GM12865 (cell line): ENCODE measurements at regions not wholly inside any gene's neighbourhood (a gene's known extent, or its start where the extent isn't known, plus 50 kb on each side); places are given as distances from the start of the nearest gene placed in this dataset.

Experiments used
- DNase-seq: peaks from one replicate; pipeline ENCODE4 v3.0.0; 2010; ENCODE audit warnings: low read depth
- H3K4me3 ChIP-seq: 2 replicates; pipeline ENCODE4 v1.5.1; 2011; ENCODE audit warnings: mild to moderate bottlenecking, low read depth, low read length, control low read depth
- TF ChIP-seq, protein P1 (sequence below): IDR thresholded peaks from 2 replicates; pipeline ENCODE4 v1.5.1; 2011; ENCODE audit warnings: low read length, control low read depth, low read depth, inconsistent platforms; ENCODE audit not compliant: insufficient read depth; ENCODE audit errors: missing control alignments

DNA sequence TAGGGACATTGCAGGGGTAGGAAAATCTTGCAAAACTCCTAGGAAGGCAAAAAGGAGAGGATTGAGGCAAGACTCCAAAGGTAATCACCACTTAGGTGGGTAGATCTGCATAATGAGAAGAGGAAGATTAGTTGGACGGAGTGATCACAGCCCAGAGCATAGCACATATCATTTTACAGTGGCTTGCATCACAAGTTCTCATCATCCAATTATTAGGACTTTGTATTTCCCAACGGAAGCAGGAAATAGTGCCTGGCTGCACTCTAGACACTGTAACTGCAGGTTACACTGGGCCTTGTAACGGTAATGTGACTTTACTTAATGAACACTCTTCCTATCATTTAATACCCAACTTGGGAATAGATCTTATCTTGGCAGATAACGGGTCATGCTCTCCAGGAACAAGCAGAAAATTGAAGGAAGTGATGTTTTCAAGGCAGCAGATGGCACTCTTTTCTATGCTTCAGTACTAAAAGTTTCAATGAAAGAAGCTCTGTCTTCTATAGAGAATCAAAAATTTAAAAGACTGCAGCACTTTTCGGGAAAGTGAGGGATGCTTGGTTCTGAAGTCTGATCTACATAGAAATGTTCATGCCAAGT, 101.9 kb upstream of the KCNMB2 start:
- H3K4me3 ChIP-seq = no peak overlapping the region
- DNase-seq = peak; percentile 34
- TF ChIP-seq, protein P1, sequence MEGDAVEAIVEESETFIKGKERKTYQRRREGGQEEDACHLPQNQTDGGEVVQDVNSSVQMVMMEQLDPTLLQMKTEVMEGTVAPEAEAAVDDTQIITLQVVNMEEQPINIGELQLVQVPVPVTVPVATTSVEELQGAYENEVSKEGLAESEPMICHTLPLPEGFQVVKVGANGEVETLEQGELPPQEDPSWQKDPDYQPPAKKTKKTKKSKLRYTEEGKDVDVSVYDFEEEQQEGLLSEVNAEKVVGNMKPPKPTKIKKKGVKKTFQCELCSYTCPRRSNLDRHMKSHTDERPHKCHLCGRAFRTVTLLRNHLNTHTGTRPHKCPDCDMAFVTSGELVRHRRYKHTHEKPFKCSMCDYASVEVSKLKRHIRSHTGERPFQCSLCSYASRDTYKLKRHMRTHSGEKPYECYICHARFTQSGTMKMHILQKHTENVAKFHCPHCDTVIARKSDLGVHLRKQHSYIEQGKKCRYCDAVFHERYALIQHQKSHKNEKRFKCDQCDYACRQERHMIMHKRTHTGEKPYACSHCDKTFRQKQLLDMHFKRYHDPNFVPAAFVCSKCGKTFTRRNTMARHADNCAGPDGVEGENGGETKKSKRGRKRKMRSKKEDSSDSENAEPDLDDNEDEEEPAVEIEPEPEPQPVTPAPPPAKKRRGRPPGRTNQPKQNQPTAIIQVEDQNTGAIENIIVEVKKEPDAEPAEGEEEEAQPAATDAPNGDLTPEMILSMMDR = peak; percentile 30

DNA sequence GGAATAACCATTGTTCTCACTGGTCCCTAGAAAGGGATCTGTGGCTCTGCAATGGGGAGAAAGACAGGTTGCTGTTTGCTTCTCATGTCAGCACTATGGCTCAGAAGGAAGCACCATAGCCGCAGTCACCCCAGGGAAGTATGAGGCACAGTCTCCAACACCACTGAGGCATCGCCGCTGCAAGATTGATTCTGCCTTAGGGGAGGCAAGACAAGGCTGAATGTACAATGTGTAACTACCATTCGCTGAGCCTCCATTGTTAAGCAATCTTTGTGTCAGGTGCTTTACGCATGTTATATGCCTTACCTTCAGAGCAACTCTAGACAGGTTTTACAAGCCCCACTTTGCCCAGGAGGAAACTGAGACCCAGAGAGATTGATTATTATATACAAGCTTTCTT, 100.7 kb upstream of the KCNMB2 start:
- DNase-seq = no peak
- no peak overlapping the region for H3K4me3 ChIP-seq
- TF ChIP-seq, protein P1 = no peak

DNA sequence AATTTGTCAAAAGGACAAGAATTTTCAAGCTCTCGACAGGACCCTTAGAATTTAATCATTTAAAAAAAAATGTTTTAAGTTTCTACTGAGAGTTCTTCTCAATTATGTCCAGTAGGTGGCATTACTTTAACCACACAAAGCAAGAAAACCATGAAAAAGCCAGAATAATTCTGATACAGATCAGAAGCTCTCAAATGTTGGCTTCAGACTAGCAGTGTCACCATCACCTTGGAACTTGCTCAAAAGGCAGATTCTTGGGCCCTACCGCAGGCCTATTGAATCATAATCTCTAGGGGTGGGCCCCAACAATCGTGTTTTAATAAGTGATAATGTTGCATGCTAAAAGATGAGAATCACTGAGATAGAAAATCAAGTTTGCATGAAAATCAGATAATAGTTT, 99.5 kb upstream of the KCNMB2 start:
- DNase-seq = peak; percentile 63
- no peak overlapping the region for H3K4me3 ChIP-seq
- TF ChIP-seq, protein P1 = peak; percentile 37

DNA sequence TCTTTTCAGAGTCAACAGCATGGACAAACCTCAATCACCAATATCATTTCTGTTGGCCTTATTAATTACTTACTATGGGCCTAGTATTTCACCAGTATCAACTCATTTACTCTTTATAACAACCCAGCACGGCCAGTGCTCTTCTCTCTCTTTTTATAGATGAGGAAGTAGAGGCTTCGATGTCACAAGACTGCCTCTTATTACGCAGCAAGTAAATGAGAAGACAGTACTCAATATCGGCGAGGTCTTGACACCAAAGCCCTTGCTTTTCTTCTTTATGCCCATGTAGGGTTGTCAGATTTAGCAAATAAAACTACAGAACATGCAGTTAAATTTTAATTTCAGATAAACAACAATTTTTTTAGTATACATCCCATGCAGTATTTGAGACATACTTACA, 99.0 kb upstream of the KCNMB2 start:
- TF ChIP-seq, protein P1 = no peak
- no peak for DNase-seq
- H3K4me3 ChIP-seq = no peak overlapping the region

DNA sequence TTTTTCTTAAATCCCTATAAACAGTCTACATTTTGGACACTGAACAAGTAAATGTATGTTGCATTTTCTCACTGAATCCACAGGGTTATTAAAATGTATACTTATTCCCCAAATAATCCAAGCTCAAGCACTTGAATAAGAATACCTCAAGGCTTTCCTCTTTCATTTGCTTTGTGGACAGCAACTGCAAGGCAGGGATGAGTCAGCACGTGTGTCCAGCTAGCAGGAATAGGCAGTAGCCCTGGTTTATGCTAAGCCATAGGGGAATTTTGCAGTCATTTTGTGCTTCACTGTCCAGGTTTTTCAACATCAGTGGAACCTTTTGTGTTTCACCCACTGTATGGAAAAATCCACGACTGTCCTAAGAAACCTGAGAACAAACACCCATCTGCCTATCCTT, 96.7 kb upstream of the KCNMB2 start:
- TF ChIP-seq, protein P1 = no peak
- DNase-seq = peak; percentile 30
- H3K4me3 ChIP-seq = no peak overlapping the region

DNA sequence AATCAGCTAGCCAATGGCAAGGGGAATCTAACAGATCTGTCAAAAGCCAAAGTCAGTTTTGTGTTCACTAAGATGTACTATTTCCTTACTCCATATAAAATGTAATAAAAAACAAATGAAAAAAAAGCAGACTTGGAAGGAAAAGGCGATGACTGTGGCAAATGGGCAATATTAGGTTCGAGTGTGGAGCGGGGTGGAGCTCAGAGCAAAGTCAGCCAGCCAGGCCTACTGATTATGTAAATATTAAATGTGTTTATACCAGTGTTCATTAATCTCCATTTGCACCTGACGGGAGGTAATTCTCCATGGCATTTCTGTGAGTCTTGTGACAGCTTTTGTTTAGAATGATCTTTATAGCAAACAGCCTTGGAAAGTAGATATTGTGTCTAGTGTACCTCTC, 96.2 kb upstream of the KCNMB2 start:
- TF ChIP-seq, protein P1 = no peak
- H3K4me3 ChIP-seq = no peak overlapping the region
- no peak for DNase-seq

DNA sequence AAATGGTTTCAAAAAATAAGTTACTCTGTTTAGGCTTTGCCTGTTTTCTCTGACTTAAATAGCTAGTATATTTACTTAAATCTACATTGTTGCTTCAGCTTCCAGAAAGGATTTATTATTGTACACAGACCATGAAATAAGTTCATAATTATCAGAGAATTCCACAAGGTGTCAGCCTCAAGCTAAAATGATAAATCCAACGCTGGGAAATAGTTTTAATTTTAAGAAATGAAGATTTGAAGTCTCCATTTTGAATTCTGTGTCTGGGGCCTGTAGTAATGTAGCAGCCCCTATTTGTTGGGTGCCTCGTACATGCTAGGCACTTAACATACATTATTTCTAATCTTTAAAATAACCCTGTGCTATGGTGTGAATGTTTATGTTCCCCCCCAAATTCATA, 92.6 kb upstream of the KCNMB2 start:
- DNase-seq = peak; percentile 42
- H3K4me3 ChIP-seq = no peak overlapping the region
- TF ChIP-seq, protein P1 = no peak
